GM21717 (cell line): ENCODE measurements at regions not wholly inside any gene's neighbourhood (a gene's known extent, or its start where the extent isn't known, plus 50 kb on each side); places are given as distances from the start of the nearest gene placed in this dataset.

Experiments
- ATAC-seq: cut with Tn5 transposase; IDR thresholded peaks from one replicate; pipeline ENCODE4 v1.9.1; 2021; ENCODE audit warnings: mild to moderate bottlenecking, moderate library complexity; ENCODE audit not compliant: unreplicated experiment

DNA sequence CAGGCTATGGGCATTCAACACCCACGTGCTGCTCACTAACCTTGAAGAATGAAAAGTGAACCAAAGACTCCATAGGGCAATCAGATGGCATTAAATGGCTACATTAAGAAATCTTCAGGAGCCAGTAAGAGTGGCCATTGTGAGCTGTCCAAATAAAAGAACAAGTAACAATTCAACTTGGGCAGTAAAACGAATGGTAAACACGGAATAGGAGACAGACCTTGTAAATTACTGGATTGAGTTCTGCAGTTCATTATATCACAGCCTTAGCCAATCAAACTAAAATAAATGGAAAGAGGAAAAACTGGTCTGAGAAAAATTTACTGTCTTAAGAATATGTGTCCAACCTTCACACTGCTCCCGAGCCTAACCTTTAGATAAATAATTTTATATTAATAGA, 306.5 kb upstream of the ZNF521 start:
- no peak for ATAC-seq

DNA sequence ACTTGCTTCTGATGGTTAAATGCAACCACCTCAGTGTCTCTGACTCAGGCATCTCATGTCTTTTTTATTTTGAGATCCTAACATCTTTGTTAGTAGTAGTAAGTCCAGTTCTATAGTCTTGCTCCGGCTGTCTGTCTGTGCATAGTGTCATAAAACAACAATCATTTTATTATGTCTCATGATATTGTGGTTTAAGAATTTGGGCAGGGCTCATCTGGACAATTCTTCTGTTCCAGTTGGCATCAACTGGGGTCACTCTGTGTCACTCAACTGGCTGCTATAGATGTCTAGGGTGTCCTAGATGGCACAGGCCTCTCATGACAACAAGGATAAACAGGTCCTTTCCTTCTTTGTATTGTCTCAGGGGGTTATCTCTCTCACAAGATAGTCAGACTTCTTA, 299.6 kb upstream of the ZNF521 start:
- no peak for ATAC-seq

DNA sequence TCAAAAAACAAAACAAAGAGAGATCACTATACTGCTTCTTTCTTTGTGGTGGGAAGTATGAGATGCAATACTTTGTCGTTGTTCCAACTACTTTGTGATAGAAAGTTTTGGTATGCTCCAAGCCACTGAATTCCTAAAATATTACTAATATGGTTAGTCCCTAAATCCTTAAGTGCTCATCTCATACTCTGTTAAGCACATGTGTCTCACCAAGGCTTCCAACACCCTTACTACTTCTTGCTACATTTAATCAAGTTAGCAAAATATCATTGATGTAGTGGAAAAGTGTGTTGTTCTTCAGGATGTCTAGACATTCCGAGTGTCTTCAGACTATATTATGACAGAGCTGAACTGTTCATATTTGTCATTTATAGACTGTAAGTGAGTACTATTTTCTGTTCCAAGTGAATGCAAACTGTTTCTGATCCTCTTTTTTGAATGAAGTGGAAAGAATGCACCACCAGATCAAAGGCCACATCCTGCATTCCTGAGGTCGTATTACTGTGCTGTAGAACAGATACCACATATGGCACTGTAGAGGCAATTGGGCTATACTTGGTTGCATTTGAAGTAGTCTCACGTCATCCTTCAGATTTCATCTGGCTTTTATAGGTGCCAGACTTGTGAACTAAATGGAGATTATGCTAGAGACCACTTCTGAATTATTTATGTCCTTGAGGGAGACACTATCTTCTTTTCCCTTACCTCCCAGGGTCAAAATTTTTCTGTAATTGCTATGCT, 298.4 kb upstream of the ZNF521 start:
- ATAC-seq, result no peak

DNA sequence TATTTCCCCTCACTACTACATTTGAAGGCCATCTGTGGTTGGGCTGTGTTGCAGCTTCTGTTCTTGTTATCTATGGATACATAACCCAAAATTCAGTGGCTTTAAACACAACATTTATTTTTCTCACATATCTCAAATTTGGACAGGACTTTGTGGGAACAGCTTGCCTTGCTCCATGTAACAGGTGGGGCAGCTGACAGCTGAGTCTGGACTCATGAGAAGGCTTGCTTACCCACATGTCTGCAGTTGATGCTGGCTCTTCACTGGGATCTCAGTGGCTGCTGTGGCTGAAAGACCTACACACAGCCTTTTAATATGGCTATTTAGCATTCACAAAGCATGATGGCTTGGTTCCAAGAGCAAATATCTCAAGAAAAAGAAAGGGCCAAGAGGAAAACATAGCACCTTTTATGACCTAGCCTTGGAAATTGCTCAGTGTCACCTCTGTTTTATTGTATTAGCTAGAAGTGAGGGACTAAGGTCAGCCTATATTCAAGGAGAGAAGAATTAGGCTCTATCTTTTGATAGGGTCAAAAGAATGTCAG, 296.8 kb upstream of the ZNF521 start:
- ATAC-seq, result no peak

DNA sequence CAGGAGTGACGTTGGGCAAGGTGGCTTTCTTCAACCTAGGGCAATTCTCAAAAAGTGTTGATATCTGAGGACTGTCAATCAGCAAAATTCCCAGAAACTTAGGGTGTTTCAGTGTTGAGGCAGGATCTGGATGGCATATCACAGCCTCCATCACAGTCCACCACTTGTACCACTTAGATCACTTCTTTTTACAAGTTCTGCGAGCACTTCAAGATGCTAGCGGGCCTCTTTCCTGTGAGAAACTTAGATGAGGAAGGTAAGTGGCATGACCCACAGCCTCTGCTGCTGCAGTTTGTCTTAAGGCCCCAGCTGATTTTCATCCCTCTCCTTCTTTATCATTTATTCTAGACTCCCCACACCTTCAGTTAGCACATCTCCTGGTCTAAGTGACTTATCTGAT, 295.4 kb upstream of the ZNF521 start:
- ATAC-seq, result no peak

DNA sequence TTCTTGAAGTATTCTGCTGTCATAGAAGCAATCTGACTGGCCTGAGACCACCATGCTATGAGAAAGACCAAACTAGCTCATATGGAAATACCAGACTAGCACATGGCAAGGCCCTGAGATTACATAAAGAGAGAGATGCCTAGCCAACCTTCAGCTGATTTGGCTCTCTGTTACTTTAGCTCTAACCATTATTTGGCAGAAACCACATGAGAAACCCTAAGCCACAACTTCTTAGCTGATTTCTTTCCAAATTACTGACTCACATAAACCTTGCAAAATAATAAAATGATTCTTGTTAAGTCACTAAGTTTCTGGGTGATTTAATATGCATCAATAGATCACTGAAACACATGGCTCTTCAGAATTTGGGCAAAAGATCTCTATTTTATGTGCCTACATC, 295.0 kb upstream of the ZNF521 start:
- ATAC-seq, result no peak

DNA sequence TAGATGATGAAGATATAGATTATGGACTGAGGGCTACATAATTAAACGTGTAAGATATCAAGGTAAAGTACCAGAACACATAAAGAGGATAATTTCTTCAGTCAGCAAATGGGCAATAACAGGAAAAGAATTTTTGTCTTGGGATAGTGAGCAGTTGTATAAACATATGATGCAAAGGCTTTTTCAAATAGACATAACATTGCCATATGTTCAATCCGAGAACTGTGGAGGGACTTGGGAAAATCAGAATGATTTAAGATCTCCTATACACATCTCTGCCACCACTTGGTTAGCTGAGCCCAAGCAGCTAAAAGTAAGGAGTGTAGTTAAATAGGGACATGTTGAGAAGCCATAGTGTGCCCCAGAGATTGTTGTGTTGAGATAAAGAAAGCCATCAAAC, 287.6 kb upstream of the ZNF521 start:
- ATAC-seq, result no peak

DNA sequence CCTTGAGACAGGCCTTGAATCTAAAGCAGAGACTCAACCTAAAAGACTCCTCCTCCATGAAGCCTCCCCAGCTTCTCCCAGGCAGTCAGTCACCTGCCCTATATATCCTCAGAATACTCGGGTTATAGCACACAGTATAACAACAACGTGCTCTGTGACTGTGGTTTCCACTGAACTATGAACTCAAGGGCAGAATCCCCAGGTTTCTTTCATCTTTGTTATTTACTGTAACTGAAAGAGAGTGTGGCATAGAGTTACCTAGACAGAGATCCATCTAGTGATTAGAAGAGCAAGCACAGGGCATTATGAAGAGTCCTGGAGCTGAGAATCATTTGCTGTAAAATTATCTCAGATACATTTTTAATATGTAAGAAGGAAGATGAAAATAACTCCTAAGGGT, 281.6 kb upstream of the ZNF521 start:
- no peak for ATAC-seq

DNA sequence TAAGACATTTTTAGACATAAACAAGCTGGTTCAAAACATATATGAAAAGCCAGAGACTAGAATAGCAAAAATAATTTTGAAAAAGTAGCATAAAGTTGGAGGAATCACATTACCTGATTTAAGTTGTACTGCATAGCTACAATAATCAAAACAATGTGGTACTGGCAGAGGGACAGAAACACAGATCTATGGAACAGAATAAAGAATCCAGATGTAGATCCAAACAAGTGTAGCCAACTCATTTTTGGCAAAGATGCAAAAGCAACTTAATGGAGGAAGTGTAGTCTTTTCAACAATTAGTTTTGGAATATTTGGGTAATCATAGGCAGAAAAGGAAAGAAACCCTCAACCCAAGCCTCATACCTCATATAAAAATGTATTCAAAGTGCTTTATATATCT, 278.7 kb upstream of the ZNF521 start:
- no peak for ATAC-seq

DNA sequence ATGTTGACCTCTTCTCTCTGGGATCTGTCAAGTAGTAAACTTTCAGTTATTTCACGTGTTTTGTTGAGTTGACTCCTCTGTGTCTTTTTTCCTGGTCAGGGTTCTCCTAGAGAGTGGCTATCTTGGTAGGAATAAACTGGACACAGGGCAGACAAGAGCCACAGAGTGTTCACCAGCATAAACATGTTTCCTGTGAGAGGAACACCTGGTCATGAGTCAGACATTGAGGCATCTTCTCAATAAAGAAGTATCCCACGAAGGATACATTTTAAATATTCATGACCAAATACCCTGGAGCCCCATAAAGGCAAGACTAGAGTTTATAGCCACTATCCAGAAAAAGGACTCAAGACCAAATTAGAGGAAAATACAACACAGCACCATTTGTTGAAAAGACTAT, 269.7 kb upstream of the ZNF521 start:
- ATAC-seq, result no peak

DNA sequence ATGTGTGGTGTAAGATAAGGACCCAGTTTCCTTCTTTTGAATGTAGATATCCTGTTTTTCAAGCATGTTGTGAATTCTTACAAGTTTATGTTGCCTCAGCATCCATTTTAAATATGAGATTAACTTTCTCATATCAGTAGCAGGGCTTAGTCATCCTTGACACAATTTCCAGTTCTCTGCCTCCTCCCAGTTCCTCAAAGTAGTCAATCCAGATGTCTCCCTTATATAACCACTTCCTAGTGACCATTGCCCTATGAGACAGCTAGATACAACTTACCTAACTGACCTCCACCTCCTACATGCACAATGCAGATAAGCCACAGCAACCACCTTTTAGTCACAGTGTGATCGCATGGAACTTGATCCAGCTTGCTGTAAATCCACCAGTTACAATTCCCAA, 269.2 kb upstream of the ZNF521 start:
- ATAC-seq, result no peak

DNA sequence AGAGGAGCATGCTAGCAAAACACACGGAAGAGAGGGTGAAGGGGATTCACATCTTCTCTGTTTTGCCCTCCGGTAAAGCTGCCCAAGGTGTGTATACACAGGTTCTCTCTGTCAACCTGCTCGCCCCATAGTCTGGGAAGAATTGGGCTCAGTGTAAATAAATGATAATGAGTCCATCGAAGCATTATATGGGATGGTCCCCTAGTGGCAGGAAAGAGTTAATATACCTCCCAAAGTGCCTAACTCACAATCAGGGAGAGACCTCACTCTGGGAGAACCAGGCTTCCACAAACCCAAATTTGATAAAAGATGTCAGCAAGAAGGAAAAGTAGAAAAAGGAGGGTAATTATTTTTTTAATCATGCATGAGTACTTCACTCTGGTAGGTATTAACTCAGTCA, 262.2 kb upstream of the ZNF521 start:
- no peak for ATAC-seq

DNA sequence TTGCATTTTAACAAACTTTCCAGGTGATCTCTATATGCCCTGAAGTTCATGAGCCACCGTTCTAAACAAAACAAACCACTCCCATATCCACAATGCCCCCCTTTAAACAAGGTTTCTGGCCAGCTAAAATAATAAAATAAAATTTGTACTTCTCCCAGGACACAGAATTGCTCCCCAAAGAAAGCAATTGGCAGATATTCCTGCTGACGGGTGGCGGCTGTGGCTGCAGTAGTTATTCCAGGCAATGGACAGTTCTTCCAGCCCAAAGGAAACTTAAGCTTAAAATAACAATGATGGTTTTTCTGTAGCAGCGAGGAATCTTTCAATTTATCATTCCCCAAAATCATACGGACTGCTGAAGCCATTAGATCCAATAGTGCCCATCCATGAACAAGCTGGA, 260.5 kb upstream of the ZNF521 start:
- no peak for ATAC-seq

DNA sequence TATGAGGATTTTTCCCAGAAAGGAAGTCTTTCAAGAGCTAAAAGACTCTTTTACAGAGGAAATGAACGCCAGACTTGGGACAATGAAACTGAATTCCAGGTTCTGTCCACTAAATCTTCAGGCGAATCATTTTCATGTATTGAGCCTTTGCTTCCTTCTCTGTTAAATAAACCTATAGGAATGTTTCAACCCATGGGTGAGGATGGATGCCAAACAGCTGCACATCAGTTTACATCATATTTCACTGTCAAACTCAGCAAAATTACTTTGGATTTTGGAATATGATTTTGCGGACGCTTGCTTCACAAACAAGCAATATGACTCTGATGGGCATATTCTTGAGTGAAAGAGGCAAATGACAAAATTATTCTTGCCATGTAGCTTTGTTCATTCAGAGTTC, 256.1 kb upstream of the ZNF521 start:
- ATAC-seq, result no peak

DNA sequence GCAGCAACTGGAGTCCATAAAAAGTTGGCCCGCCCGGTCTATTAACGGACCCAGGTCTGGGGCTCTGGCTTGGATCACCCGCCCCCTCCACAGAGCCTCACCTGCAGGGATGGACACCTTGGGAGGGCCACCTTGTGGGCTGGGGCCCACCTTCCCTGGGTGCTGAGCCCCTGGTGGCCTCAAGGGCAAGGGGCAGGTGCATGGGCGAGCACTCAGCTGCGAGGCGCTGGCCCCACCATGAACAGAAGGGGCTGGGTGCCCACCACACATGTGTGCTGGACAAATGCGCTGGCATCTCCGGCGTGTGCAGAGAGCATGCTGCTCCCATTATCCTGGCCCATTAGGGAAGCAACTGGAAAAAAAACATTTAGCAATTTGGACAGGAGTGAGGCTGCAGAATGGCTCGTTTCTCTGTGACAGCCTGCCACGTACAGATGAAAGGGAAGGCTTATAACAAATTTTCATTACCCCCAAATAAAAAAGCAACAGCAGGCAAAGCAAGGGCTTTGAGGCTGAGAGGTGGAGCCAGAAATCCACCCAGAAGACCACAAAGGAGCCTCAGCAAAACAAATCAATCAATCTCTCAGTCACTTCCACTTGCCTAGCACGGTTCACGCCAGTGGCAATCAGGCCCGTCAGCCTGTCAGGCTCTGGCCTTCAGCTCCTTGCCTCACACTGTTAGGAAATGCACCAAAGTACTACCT, 253.1 kb upstream of the ZNF521 start:
- no peak for ATAC-seq

DNA sequence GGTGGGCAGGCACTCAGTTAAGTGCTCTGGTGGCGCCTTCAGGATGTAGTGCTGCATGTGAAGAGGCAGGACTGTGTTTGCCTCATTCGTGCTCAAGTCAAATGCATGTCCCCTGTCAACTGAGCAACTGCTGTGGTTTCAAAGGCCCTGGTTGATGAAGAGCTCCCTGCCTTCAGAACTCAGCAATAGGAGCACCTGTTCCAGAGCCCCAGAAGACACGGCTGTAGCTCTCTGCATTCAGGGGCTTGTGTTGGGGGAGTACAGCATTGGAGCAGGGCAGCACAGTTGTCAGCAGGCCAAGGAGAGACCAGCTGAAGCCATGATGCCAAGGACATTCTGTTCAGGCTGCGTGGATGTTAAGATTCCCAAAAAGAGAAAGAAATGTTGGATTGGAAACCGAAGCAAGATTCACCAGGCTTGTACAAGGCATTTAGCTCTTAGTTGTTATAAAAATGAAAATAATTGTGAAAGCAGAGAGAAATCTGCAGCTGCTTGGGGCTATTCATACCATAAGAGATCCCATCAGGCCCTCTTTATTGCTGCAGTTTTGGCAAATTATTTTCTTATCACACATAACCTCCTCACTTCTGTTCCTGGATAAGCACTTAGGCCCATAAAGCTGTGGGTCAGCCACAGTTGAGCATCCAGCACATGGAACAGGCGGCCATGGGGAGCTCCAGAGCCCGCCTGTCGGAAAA, 252.4 kb upstream of the ZNF521 start:
- ATAC-seq, result no peak

DNA sequence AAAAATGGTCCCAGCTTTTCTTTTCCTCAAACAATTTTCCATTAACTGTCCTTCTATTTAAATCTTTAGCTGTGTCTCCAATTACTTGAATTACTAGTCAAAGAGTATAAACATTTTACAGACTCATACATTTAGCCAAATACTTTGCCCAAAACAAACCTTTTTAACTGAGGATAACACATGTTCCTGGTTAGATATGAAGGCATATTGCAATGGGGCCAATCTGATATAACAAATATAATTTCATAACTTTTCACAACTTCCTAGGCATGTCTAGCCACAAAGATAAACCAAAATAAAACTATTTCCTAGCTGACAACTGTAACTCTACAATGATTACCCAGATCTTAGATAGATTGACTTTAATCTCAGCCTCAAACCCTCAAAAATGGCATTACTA, 247.5 kb upstream of the ZNF521 start:
- no peak for ATAC-seq

DNA sequence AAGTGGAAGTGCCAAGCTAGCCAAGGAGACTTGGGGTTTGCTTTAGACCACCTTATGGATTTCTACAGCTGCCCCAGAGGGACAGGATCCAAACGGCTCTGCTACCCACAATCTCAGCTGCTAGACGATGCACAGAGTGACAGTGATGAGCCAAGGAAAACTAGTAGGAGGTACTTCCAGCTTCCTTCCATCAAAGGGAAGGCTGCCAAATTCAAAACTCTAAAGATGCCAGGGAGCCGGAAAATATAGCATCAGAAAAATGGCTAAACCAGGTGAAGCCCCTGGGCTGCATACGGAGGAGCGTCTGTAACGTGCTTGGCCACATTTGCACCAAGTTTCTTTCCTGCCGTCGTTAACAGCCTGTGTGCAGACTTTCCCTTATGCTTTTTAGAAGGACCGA, 245.5 kb upstream of the ZNF521 start:
- no peak for ATAC-seq

DNA sequence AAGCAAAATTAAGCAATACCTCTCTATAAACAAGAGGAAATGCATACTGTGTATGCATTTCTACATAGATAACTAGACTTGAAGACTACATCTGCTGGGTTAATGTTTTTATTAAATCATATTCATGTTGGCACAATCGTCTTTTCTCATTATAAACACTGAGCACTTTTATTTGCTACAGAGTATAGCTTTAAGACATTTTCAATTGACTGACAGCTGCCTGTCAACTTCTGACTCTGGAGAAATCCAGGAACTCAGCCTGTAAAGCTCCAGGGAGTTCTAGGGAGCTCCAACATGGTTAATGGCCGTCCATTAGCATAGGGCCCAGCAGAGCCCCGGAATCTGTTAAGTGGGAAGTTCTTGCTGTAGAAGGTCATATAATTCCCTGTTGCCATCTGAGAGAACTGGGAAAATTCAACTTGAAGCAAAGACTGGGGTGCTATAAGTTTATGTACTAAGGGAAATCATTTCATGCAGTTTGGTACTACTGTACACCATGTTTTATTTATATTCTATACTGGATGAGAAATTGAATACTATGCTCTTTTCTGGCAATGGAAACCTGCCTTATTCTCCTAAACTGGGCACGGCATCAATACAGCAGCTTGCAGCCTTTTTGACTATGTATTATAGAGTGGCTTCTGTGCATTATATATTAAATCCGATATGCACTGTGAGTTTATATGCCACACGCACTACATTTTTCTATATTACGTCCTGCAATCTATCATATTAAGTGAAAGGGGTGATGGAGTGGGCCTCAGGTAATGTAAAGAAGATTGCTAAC, 243.5 kb upstream of the ZNF521 start:
- no peak for ATAC-seq

DNA sequence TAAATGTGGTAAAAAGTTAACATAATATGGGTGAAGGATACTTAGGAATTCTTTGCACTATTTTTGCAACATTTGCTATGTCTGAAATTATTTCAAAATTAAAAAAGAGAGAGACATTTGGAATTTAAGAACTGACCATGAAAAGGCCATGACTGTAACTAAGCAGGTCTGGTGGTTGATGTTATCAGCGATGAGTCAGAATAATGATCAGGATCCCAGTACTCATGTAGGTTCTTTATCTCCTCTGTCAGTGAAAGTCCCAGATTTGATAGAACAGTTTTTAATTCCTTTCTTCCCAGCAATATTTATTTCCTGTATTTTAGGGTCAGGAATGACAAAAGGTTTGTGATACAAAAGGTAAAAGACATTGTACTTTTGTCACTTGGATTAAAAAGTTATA, 242.4 kb upstream of the ZNF521 start:
- ATAC-seq, result no peak

DNA sequence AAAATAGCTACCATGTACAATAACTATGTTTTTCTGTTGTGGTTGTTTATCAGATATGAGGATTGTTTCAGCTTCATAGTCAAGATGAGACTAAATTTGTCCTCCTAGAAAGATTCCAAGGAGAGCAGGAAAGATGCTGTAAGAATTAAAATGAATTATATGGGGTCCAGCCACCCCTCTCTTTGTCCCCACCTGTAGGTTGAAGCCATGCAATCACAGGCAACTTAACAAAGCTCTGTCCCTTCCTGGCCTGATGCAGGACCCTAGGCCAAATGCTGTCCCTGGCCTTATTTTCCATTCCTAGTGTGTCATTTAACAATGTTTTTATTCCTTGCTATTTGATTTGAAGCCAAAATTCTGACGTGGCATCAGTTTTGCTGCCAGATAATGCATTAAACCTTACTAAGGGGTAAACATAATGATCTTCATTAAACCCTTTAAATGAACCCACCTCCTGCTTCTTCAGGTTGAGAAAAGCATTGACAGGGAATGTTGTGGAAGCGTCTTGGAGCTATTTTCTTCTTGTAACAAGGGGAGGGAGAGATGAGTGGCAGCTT, 240.9 kb upstream of the ZNF521 start:
- no peak for ATAC-seq
